ENCODE measurements at regions not wholly inside any gene's neighbourhood (a gene's known extent, or its start where the extent isn't known, plus 50 kb on each side); places are given as distances from the start of the nearest gene placed in this dataset.
"Not testable (repeated sequence)": the region's sequence is repeated elsewhere in the genome, so short reads cannot be mapped to it uniquely, and the experiment has no call there.

GRCh38 chr14:92247341-92247740, 75.6 kb upstream of the SLC24A4 start:
- TF ChIP-seq ZNF70 (CRISPR knock-in tag; IDR thresholded peaks at IDR 0.05) (no peak), ZNF565 (CRISPR knock-in tag; conservative IDR thresholded peaks at IDR 0.05; ENCODE audit: low read depth) (no peak), RARB (CRISPR knock-in tag; IDR thresholded peaks at IDR 0.05) (no peak), ARNTL (CRISPR knock-in tag; IDR thresholded peaks at IDR 0.05; ENCODE audit: borderline replicate concordance, low read depth) (no peak), POU6F1 (CRISPR knock-in tag; IDR thresholded peaks at IDR 0.05; ENCODE audit: borderline replicate concordance, low read depth) (no peak), ESRRG (CRISPR knock-in tag; IDR thresholded peaks at IDR 0.05) (no peak)
- no peak for ATAC-seq

GRCh38 chr14:92247947-92248346, 75.0 kb upstream of the SLC24A4 start:
- ATAC-seq, result no peak
- TF ChIP-seq ZNF70 (CRISPR knock-in tag; IDR thresholded peaks at IDR 0.05) (no peak), RARB (CRISPR knock-in tag; IDR thresholded peaks at IDR 0.05) (no peak), CREB5 (CRISPR knock-in tag; IDR thresholded peaks at IDR 0.05; ENCODE audit: low read depth) (no peak), ZC3H10 (CRISPR knock-in tag; IDR thresholded peaks at IDR 0.05) (no peak), POU6F1 (CRISPR knock-in tag; IDR thresholded peaks at IDR 0.05; ENCODE audit: borderline replicate concordance, low read depth) (no peak), ZFP30 (CRISPR knock-in tag; IDR thresholded peaks at IDR 0.05) (no peak), OSR1 (CRISPR knock-in tag; IDR thresholded peaks at IDR 0.05) (no peak), ZNF8 (CRISPR knock-in tag; IDR thresholded peaks at IDR 0.05) (no peak), SNAI2 (CRISPR knock-in tag; IDR thresholded peaks at IDR 0.05) (no peak), TCF4 (CRISPR knock-in tag; IDR thresholded peaks at IDR 0.05; ENCODE audit: borderline replicate concordance) (no peak), BACH2 (CRISPR knock-in tag; IDR thresholded peaks at IDR 0.05; ENCODE audit: borderline replicate concordance) (no peak), ZNF565 (CRISPR knock-in tag; conservative IDR thresholded peaks at IDR 0.05; ENCODE audit: low read depth) (no peak), TOX (CRISPR knock-in tag; IDR thresholded peaks at IDR 0.05; ENCODE audit: borderline replicate concordance) (no peak), CSDC2 (CRISPR knock-in tag; IDR thresholded peaks at IDR 0.05) (no peak), CSRNP3 (CRISPR knock-in tag; IDR thresholded peaks at IDR 0.05) (no peak)

- TF ChIP-seq TOX (CRISPR knock-in tag; IDR thresholded peaks at IDR 0.05; ENCODE audit: borderline replicate concordance) (no peak), ISL1 (CRISPR knock-in tag; IDR thresholded peaks at IDR 0.05) (no peak), TSHZ2 (CRISPR knock-in tag; IDR thresholded peaks at IDR 0.05) (no peak), POU6F1 (CRISPR knock-in tag; IDR thresholded peaks at IDR 0.05; ENCODE audit: borderline replicate concordance, low read depth) (no peak)
- ATAC-seq, result no peak
Measured at GRCh38 chr14:92248696-92249095, 74.3 kb upstream of the SLC24A4 start.

GRCh38 chr14:92250366-92250765, 72.6 kb upstream of the SLC24A4 start:
- not testable (repeated sequence) for ATAC-seq
